ENCODE measurements at regions not wholly inside any gene's neighbourhood (a gene's known extent, or its start where the extent isn't known, plus 50 kb on each side); places are given as distances from the start of the nearest gene placed in this dataset.

GRCh38 chr3:74532446-74532845, 82.0 kb downstream of the CNTN3 start:
- POLR2A ChIA-PET = no interaction called here
- ATAC-seq = no peak

GRCh38 chr3:74531491-74531890, 83.0 kb downstream of the CNTN3 start:
- Mint-ChIP-seq H3K4me3 (no peak overlapping the region), H3K27me3 (ENCODE audit: low read depth) (no peaks in the 10 kb centered on the region), H3K9me3 (ENCODE audit: insufficient read depth) (peaks cover 11% of the 10 kb centered on the region), H3K36me3 (ENCODE audit: low read depth) (no peaks in the 10 kb centered on the region), H3K27ac (no peak overlapping the region), H3K4me1 (ENCODE audit: low read depth) (no peaks in the 10 kb centered on the region)
- ATAC-seq (no peak), DNase-seq (no peak)
- ChIA-PET POLR2A (interaction anchor here (0.5 kb wide), 1 partner anchor 463 kb away, joined by 3 read pairs; no protein-coding TSS in a partner anchor), CTCF (no interaction called here)

More at GRCh38 chr3:74532446-74532845, 82.0 kb downstream of the CNTN3 start:
- no peak for DNase-seq
- no peak overlapping the region for H3K4me3 Mint-ChIP-seq
- H3K27ac Mint-ChIP-seq = no peak overlapping the region
- no peaks in the 10 kb centered on the region for H3K4me1 Mint-ChIP-seq (ENCODE audit: low read depth)
- H3K36me3 Mint-ChIP-seq (ENCODE audit: low read depth) = no peaks in the 10 kb centered on the region
- CTCF ChIA-PET = no interaction called here
- H3K9me3 Mint-ChIP-seq (ENCODE audit: insufficient read depth) = peaks cover 11% of the 10 kb centered on the region
- H3K27me3 Mint-ChIP-seq (ENCODE audit: low read depth) = no peaks in the 10 kb centered on the region

GRCh38 chr3:74529145-74529544, 85.3 kb downstream of the CNTN3 start:
- Mint-ChIP-seq H3K4me3 (no peak overlapping the region), H3K36me3 (ENCODE audit: low read depth) (no peaks in the 10 kb centered on the region), H3K4me1 (ENCODE audit: low read depth) (no peaks in the 10 kb centered on the region), H3K27ac (no peak overlapping the region), H3K27me3 (ENCODE audit: low read depth) (no peaks in the 10 kb centered on the region), H3K9me3 (ENCODE audit: insufficient read depth) (peaks cover 11% of the 10 kb centered on the region)
- ATAC-seq (no peak), DNase-seq (no peak)
- ChIA-PET CTCF (no interaction called here), POLR2A (no interaction called here)

- Mint-ChIP-seq H3K4me3 (no peak overlapping the region), H3K9me3 (ENCODE audit: insufficient read depth) (peaks cover 10% of the 10 kb centered on the region), H3K27me3 (ENCODE audit: low read depth) (no peaks in the 10 kb centered on the region), H3K36me3 (ENCODE audit: low read depth) (no peaks in the 10 kb centered on the region), H3K4me1 (ENCODE audit: low read depth) (no peaks in the 10 kb centered on the region), H3K27ac (no peak overlapping the region)
- ATAC-seq (no peak), DNase-seq (no peak)
- POLR2A ChIA-PET = no interaction called here
- CTCF ChIA-PET = no interaction called here
Measured at GRCh38 chr3:74527566-74527965, 86.9 kb downstream of the CNTN3 start.

- Mint-ChIP-seq H3K27ac (no peak overlapping the region), H3K36me3 (ENCODE audit: low read depth) (no peaks in the 10 kb centered on the region), H3K4me1 (ENCODE audit: low read depth) (no peaks in the 10 kb centered on the region), H3K27me3 (ENCODE audit: low read depth) (no peaks in the 10 kb centered on the region), H3K4me3 (no peak overlapping the region), H3K9me3 (ENCODE audit: insufficient read depth) (no peaks in the 10 kb centered on the region)
- POLR2A ChIA-PET = no interaction called here
- CTCF ChIA-PET = no interaction called here
- no peak for DNase-seq
- ATAC-seq = no peak
Measured at GRCh38 chr3:74523811-74524210, 90.6 kb downstream of the CNTN3 start.

GRCh38 chr3:74520895-74521294, 93.6 kb downstream of the CNTN3 start:
- Mint-ChIP-seq H3K27me3 (ENCODE audit: low read depth) (no peaks in the 10 kb centered on the region), H3K9me3 (ENCODE audit: insufficient read depth) (no peaks in the 10 kb centered on the region), H3K4me1 (ENCODE audit: low read depth) (no peaks in the 10 kb centered on the region), H3K27ac (no peak overlapping the region), H3K4me3 (no peak overlapping the region), H3K36me3 (ENCODE audit: low read depth) (no peaks in the 10 kb centered on the region)
- ChIA-PET POLR2A (no interaction called here), CTCF (no interaction called here)
- DNase-seq = no peak
- no peak for ATAC-seq

- no peaks in the 10 kb centered on the region for H3K9me3 Mint-ChIP-seq (ENCODE audit: insufficient read depth)
- ChIA-PET POLR2A (no interaction called here), CTCF (no interaction called here)
- DNase-seq (no peak), ATAC-seq (no peak)
- no peaks in the 10 kb centered on the region for H3K4me1 Mint-ChIP-seq (ENCODE audit: low read depth)
- H3K27me3 Mint-ChIP-seq (ENCODE audit: low read depth) = no peaks in the 10 kb centered on the region
- no peaks in the 10 kb centered on the region for H3K36me3 Mint-ChIP-seq (ENCODE audit: low read depth)
- no peak overlapping the region for H3K4me3 Mint-ChIP-seq
- H3K27ac Mint-ChIP-seq = no peak overlapping the region
Measured at GRCh38 chr3:74518610-74519009, 95.8 kb downstream of the CNTN3 start.

- DNase-seq (no peak), ATAC-seq (no peak)
- ChIA-PET POLR2A (no interaction called here), CTCF (no interaction called here)
- H3K27ac Mint-ChIP-seq = no peak overlapping the region
- no peaks in the 10 kb centered on the region for H3K36me3 Mint-ChIP-seq (ENCODE audit: low read depth)
- no peaks in the 10 kb centered on the region for H3K4me1 Mint-ChIP-seq (ENCODE audit: low read depth)
- H3K9me3 Mint-ChIP-seq (ENCODE audit: insufficient read depth) = no peaks in the 10 kb centered on the region
- no peak overlapping the region for H3K4me3 Mint-ChIP-seq
- no peaks in the 10 kb centered on the region for H3K27me3 Mint-ChIP-seq (ENCODE audit: low read depth)
Measured at GRCh38 chr3:74516019-74516418, 98.4 kb downstream of the CNTN3 start.

- DNase-seq (no peak), ATAC-seq (no peak)
- Mint-ChIP-seq H3K4me1 (ENCODE audit: low read depth) (no peaks in the 10 kb centered on the region), H3K4me3 (no peak overlapping the region), H3K9me3 (ENCODE audit: insufficient read depth) (no peaks in the 10 kb centered on the region), H3K27me3 (ENCODE audit: low read depth) (no peaks in the 10 kb centered on the region), H3K27ac (no peak overlapping the region), H3K36me3 (ENCODE audit: low read depth) (no peaks in the 10 kb centered on the region)
- ChIA-PET CTCF (no interaction called here), POLR2A (no interaction called here)
Measured at GRCh38 chr3:74515451-74515850, 99.0 kb downstream of the CNTN3 start.

- H3K27me3 Mint-ChIP-seq (ENCODE audit: low read depth) = no peaks in the 10 kb centered on the region
- DNase-seq (no peak), ATAC-seq (no peak)
- no peak overlapping the region for H3K27ac Mint-ChIP-seq
- H3K4me3 Mint-ChIP-seq = no peak overlapping the region
- ChIA-PET POLR2A (no interaction called here), CTCF (no interaction called here)
- no peaks in the 10 kb centered on the region for H3K9me3 Mint-ChIP-seq (ENCODE audit: insufficient read depth)
- no peaks in the 10 kb centered on the region for H3K4me1 Mint-ChIP-seq (ENCODE audit: low read depth)
- H3K36me3 Mint-ChIP-seq (ENCODE audit: low read depth) = no peaks in the 10 kb centered on the region
Measured at GRCh38 chr3:74511078-74511477, 103.4 kb downstream of the CNTN3 start.

GRCh38 chr3:74510261-74510818, 104.1 kb downstream of the CNTN3 start:
- no peaks in the 10 kb centered on the region for H3K9me3 Mint-ChIP-seq (ENCODE audit: insufficient read depth)
- ChIA-PET CTCF (no interaction called here), POLR2A (no interaction called here)
- no peaks in the 10 kb centered on the region for H3K4me1 Mint-ChIP-seq (ENCODE audit: low read depth)
- ATAC-seq (no peak), DNase-seq (no peak)
- H3K36me3 Mint-ChIP-seq (ENCODE audit: low read depth) = no peaks in the 10 kb centered on the region
- no peaks in the 10 kb centered on the region for H3K27me3 Mint-ChIP-seq (ENCODE audit: low read depth)
- no peak overlapping the region for H3K27ac Mint-ChIP-seq
- no peak overlapping the region for H3K4me3 Mint-ChIP-seq

- no peaks in the 10 kb centered on the region for H3K27me3 Mint-ChIP-seq (ENCODE audit: low read depth)
- no peak overlapping the region for H3K27ac Mint-ChIP-seq
- no peaks in the 10 kb centered on the region for H3K4me1 Mint-ChIP-seq (ENCODE audit: low read depth)
- H3K4me3 Mint-ChIP-seq = no peak overlapping the region
- ChIA-PET CTCF (no interaction called here), POLR2A (no interaction called here)
- no peaks in the 10 kb centered on the region for H3K36me3 Mint-ChIP-seq (ENCODE audit: low read depth)
- H3K9me3 Mint-ChIP-seq (ENCODE audit: insufficient read depth) = no peaks in the 10 kb centered on the region
- no peak for DNase-seq
- ATAC-seq = no peak
Measured at GRCh38 chr3:74507691-74508090, 106.8 kb downstream of the CNTN3 start.

GRCh38 chr3:74506246-74506645, 108.2 kb downstream of the CNTN3 start:
- Mint-ChIP-seq H3K4me1 (ENCODE audit: low read depth) (no peaks in the 10 kb centered on the region), H3K27me3 (ENCODE audit: low read depth) (no peaks in the 10 kb centered on the region), H3K9me3 (ENCODE audit: insufficient read depth) (no peaks in the 10 kb centered on the region), H3K4me3 (no peak overlapping the region), H3K36me3 (ENCODE audit: low read depth) (no peaks in the 10 kb centered on the region), H3K27ac (no peak overlapping the region)
- CTCF ChIA-PET = no interaction called here
- POLR2A ChIA-PET = no interaction called here
- ATAC-seq (no peak), DNase-seq (no peak)
